Glutamatergic neuron (in vitro differentiated cells): ENCODE measurements at regions not wholly inside any gene's neighbourhood (a gene's known extent, or its start where the extent isn't known, plus 50 kb on each side); places are given as distances from the start of the nearest gene placed in this dataset.

Experiments used
- DNase-seq: peaks from one replicate; pipeline ENCODE4 v3.0.0; 2022
- H3K27ac Mint-ChIP-seq: one replicate; pipeline ENCODE4 v1.8.0; 2020; ENCODE audit warnings: mild to moderate bottlenecking, mixed read lengths, inconsistent platforms; ENCODE audit not compliant: unreplicated experiment
- H3K27me3 Mint-ChIP-seq: one replicate; pipeline ENCODE4 v1.8.0; 2020; ENCODE audit warnings: mild to moderate bottlenecking, moderate library complexity, mixed read lengths, inconsistent platforms; ENCODE audit not compliant: unreplicated experiment
- H3K36me3 Mint-ChIP-seq: one replicate; pipeline ENCODE4 v1.8.0; 2020; ENCODE audit warnings: mild to moderate bottlenecking, mixed read lengths, inconsistent platforms; ENCODE audit not compliant: unreplicated experiment
- H3K4me1 Mint-ChIP-seq: one replicate; pipeline ENCODE4 v1.8.0; 2020; ENCODE audit warnings: mild to moderate bottlenecking, low read depth, mixed read lengths, inconsistent platforms; ENCODE audit not compliant: unreplicated experiment
- H3K4me3 Mint-ChIP-seq: one replicate; pipeline ENCODE4 v1.8.0; 2020; ENCODE audit warnings: mild to moderate bottlenecking, mixed read lengths, inconsistent platforms; ENCODE audit not compliant: unreplicated experiment
- H3K9me3 Mint-ChIP-seq: one replicate; pipeline ENCODE4 v1.8.0; 2020; ENCODE audit warnings: mild to moderate bottlenecking, moderate library complexity, mixed read lengths, inconsistent platforms; ENCODE audit not compliant: unreplicated experiment
- CTCF ChIP-seq: fragments of 200-600 bp; sonication (generic); IDR thresholded peaks from one replicate; pipeline ENCODE4 v1.5.0; 2021; ENCODE audit not compliant: partially characterized antibody, unreplicated experiment

GRCh38 chr4:102422843-102423242 lies 77.6 kb upstream of the SLC39A8 start:
- H3K27ac Mint-ChIP-seq: no peak overlapping the region
- no peaks in the 10 kb centered on the region for H3K36me3 Mint-ChIP-seq

GRCh38 chr4:102423375-102423774 lies 77.8 kb upstream of the NFKB1 start:
- Mint-ChIP-seq H3K27ac (no peak overlapping the region), H3K4me1 (no peaks in the 10 kb centered on the region), H3K27me3 (no peaks in the 10 kb centered on the region), H3K4me3 (no peak overlapping the region), H3K36me3 (no peaks in the 10 kb centered on the region), H3K9me3 (no peaks in the 10 kb centered on the region)
- no peak for DNase-seq
- TF ChIP-seq CTCF: no peak

More at GRCh38 chr4:102422843-102423242, 77.6 kb upstream of the SLC39A8 start:
- DNase-seq: no peak
- no peak for TF ChIP-seq CTCF
- no peaks in the 10 kb centered on the region for H3K4me1 Mint-ChIP-seq
- H3K9me3 Mint-ChIP-seq: no peaks in the 10 kb centered on the region
- no peak overlapping the region for H3K4me3 Mint-ChIP-seq
- H3K27me3 Mint-ChIP-seq: no peaks in the 10 kb centered on the region

GRCh38 chr4:102427371-102427998 lies 73.7 kb upstream of the NFKB1 start:
- H3K27me3 Mint-ChIP-seq: peaks cover 2% of the 10 kb centered on the region
- no peak for DNase-seq
- no peak overlapping the region for H3K27ac Mint-ChIP-seq
- no peaks in the 10 kb centered on the region for H3K36me3 Mint-ChIP-seq
- no peaks in the 10 kb centered on the region for H3K4me1 Mint-ChIP-seq
- TF ChIP-seq CTCF: no peak
- no peaks in the 10 kb centered on the region for H3K9me3 Mint-ChIP-seq
- no peak overlapping the region for H3K4me3 Mint-ChIP-seq

GRCh38 chr4:102428122-102428521 lies 73.0 kb upstream of the NFKB1 start:
- Mint-ChIP-seq H3K4me3 (no peak overlapping the region), H3K36me3 (no peaks in the 10 kb centered on the region), H3K9me3 (no peaks in the 10 kb centered on the region), H3K27me3 (peaks cover 2% of the 10 kb centered on the region), H3K4me1 (no peaks in the 10 kb centered on the region), H3K27ac (no peak overlapping the region)
- no peak for TF ChIP-seq CTCF
- no peak for DNase-seq

- Mint-ChIP-seq H3K27ac (no peak overlapping the region), H3K4me1 (no peaks in the 10 kb centered on the region), H3K27me3 (peaks cover 2% of the 10 kb centered on the region), H3K9me3 (no peaks in the 10 kb centered on the region), H3K4me3 (no peak overlapping the region), H3K36me3 (no peaks in the 10 kb centered on the region)
- no peak for TF ChIP-seq CTCF
- no peak for DNase-seq
Observed at GRCh38 chr4:102429553-102429952, 71.6 kb upstream of the NFKB1 start.
